Activated T-cell treated with anti-CD3 and anti-CD28 coated beads for 1 hour (primary cell): ENCODE measurements at regions not wholly inside any gene's neighbourhood (a gene's known extent, or its start where the extent isn't known, plus 50 kb on each side); places are given as distances from the start of the nearest gene placed in this dataset.
"Not testable (repeated sequence)": the region's sequence is repeated elsewhere in the genome, so short reads cannot be mapped to it uniquely, and the experiment has no call there.

Experiments used
- DNase-seq: peaks from one replicate; pipeline ENCODE4 v3.0.0-alpha.2; 2020; ENCODE audit warnings: low read depth

DNA sequence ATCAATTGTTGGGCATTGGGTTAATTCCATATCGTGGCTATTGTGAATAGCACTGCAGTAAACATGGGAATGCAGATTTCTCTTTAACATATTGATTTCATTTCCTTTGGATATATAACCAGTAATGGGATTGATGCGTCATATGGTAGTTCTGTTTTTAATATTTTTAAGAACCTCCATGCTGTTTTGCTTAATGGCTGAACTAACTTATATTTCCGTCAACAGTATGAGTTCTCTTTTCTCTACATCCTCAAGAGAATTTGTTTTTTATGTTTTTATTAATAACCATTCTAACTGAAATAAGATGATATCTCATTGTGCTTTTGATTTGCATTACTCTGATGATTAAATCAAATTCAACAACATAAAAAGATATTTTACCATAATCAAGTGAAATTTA is 228.5 kb upstream of the FSIP2 start:
- no peak for DNase-seq

DNA sequence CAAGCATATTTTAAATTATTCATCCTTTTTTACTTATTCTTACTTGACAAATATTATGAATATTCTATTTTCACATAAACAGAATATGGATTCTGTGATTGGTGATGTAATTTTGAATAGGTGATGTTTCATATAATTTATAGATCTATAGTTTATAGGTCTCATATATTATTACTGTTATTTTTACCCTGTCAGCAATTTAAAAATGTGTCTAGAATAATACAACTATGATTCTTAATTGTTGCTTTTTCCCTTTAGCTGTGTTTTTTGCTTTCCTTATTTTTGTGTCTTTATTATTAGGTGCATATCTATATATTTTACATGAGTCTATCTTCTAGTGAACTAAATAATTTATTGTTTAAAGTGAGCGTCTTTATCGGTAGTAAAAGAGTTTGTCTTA is 226.7 kb upstream of the FSIP2 start:
- DNase-seq: no peak

DNA sequence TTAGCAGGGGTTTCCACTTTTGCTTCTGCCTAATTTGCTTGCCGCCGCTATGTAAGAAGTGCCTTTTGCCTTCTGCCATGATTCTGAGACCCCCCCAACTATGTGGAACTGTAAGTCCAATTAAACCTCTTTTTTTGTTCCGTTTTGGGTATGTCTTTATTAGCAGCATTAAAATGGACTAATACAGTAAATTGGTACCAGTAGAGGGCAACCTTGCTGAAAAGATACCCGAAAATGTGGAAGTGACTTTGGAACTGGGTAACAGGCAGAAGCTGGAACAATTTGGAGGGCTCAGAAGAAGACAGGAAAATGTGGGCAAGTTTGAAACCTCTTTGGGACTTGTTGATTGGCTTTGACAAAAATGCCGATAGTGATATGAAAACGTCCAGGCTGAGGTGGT is 216.1 kb upstream of the FSIP2 start:
- no peak for DNase-seq

DNA sequence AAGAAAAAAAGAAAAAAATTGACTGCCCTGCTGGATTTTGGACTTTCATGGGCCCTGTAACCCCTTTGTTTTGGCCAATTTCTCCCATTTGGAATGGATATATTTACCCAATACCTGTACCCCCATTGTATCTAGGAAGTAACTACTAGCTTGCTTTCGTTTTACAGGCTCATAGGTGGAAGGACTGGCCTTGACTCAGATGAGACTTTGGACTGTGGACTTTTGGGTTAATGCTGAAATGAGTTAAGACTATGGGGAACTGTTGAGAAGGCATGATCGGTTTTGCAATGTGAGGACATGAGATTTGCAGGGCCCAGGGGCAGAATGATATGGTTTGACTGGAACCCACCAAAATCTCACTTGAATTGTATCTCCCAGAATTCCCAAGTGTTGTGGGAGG is 214.4 kb upstream of the FSIP2 start:
- DNase-seq: not testable (repeated sequence)

DNA sequence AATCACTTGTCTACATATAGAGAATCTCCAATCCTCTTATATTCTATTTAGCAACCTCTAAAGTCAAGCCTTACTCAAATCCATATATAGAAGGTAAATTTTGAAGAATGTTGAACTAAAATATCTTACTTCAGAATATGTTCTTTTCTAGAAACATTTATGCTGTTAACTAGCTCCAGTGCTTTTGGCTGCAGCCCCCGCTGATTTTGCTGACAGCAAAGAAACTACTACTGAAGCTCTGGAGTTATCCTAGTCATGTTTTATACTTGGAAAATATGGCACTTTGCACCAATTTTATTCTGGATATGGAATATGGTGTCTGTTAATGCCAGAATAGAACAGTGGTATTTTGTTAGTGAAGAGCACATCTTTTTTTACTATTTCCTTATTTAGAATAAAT is 212.4 kb upstream of the FSIP2 start:
- DNase-seq: no peak

DNA sequence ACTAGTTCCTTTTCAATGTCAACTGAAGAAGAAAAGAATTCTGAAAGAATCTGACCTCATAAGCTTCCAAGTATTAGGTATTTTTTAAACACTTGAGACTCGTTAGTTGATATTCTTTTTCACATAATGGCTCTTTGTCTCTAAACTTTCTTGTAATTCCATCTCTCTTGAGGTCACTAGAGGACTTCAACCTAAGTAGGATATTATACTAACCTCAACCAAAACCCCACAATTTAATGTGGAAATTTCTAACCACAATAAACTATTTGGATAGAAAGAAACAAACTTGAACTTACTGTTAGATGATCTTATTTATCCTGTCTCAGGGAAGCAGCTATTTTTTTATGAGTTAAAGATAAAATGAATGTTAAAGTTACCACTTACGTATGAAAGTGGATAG is 206.9 kb upstream of the FSIP2 start:
- DNase-seq: no peak

DNA sequence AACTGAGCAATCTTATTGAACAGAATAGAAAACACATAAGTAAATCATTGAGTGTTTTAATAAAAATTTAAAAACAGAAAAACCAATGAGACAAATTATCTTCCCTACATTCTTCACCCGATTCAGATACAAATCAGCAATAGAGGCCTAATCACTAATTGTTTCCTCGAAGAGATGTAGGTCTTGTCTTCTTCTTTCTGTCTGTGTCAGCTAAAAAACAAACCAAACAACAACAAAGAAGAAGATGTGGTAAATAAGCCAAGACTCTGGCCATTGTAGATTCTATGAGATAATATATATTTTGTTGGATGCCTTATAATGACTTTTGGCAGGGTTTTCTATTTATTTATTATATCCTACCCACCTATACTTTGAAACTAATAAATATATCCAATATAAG is 200.9 kb upstream of the FSIP2 start:
- DNase-seq: no peak

DNA sequence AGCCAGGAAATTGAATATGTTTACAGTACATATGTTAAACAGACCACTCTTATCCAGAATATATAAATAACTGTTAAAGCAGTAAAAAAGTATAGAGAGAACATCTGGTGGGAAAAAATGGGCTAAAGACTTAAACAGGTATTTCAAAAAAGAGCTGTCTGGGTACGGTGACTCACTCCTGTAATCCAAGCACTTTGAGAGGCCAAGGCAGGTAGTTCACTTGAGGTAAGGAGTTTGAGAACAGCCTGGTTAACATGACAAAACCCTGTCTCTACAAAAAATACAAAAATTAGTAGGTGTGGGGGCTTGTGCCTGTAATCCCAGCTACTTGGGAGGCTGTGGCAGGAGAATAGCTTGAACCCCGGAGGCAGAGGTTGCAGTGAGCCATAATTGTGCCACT is 171.4 kb upstream of the FSIP2 start:
- no peak for DNase-seq

DNA sequence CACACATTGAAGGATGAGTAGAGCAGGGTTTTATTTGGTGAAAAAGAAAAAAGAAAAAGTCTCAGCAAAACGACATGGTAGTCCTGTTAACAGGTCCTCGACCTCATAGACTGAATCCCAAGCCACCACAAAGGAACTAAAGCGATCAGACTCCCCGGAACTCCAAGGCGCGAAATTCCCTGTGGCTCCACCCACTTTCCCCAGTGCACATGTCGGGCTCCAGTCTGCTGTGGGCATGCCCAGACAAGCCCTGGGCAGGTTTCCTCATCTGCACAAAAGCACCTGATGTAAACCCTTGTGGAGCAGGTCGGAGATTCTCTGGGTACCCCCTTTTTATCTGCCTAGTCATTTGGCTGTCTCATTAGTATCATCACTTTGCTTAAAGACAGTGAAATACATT is 170.7 kb upstream of the FSIP2 start:
- DNase-seq: no peak

DNA sequence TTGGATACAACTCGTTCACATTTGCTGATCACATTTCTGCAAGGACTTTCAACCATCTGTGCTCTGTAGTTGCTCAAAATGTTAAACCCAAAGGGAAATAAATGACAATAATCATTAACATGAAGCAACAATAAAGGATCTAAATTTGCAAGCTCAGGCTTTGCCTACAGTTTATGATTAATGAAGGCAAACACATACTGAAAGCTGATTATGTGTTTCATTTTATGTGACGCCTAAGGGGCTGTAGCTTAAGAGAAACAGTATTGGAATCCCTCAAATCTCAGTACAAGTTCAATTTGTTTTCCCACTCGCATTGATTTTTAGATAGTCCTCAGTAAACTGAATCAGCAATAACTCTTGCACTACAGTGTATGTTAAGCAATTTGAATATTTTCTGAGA is 160.3 kb upstream of the FSIP2 start:
- no peak for DNase-seq

DNA sequence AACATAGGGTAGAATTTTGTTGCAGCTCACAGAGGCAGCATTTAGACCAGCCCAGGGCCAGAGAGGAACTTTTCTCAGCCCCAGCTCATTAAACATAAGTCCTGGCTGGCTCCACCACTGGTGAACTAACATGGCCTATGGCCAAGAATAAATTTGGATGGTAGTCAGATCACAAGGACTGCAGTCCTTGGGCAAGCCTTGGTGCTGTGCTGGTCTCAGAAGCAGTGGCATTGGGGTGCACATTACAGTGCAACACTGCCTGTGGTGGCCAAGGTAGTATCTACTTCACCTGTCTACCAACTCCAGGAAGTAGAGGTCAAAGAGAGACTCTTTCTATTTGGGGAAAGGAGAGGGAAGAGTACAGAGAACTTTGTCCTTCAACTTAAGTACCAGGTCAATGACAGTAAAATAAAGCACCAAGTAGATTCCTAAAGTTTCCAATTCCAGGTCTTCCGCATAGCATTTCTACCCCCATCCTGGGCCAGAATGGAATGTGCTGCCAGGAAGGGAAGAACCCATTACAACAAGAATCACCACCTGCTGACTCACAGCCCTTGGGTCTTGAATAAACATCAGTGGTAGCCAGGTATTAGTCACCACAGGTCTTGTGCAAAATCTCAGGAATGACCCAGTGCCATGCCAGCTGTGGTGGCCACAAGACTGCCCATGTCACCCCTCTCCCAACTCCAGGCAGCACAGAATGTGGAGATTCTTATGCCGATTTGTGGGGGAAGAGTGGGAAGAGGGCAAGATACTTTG is 155.4 kb upstream of the FSIP2 start:
- no peak for DNase-seq

DNA sequence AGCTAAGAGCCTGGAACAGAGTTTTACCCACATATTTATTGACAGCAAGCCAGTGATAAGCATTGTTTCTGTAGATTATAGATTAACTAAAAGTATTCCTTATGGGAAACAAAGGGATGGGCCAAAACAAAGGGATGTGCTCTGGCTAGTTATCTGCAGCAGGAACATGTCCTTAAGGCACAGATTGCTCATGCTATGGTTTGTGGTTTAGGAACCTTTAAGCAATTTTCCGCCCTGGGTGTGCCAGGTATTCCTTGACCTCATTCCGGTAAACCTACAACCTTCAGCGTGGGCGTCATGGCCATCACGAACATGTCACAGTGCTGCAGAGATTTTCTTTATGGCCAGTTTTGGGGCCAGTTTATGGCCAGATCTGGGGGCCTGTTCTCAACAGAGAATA is 153.4 kb upstream of the FSIP2 start:
- DNase-seq: not testable (repeated sequence)

DNA sequence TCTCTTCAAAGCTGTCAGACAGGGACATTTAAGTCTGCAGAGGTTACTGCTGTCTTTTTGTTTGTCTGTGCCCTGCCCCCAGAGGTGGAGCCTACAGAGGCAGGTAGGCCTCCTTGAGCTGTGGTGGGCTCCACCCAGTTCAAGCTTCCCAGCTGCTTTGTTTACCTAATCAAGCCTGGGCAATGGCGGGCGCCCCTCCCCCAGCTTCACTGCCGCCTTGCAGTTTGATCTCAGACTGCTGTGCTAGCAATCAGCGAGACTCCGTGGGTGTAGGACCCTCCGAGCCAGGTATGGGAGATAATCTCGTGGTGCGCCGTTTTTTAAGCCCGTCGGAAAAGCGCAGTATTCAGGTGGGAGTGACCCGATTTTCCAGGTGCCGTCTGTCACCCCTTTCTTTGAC is 147.3 kb upstream of the FSIP2 start:
- not testable (repeated sequence) for DNase-seq

DNA sequence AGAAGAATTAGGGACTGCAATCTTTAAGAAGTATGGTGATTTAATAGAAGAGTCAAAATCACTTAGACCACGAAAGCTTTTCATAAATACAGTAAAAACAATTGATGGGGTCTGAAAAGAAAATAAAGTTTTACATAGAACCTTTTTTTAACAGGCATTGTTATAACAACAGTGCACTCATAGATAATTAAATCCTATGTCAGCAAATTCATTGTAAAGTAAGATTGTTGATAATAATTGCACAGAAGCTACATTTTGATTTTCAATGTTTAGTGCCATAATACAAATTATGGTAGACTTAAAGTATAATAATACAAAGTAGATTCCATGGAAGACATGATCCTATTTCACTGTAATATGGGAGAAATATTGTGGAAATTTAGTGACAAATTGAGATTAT is 130.7 kb upstream of the FSIP2 start:
- DNase-seq: no peak

DNA sequence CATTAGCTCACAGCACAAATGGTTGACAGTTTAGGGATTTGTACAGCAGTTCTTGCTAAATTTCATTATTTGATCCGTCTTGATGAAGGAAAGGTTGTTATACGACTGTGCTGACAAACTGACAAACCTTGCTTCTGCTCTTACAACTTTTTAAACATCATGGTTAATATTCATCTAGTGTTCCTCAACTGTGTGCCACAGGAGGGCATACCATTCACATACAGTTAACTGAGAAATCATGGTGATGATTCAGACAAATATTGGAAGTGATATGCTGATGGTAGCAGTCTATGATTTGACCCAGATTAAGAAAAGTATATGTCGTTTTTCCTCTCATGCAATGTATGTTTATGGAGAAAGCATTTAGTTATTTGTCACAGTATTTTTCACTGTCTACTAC is 129.8 kb upstream of the FSIP2 start:
- no peak for DNase-seq

DNA sequence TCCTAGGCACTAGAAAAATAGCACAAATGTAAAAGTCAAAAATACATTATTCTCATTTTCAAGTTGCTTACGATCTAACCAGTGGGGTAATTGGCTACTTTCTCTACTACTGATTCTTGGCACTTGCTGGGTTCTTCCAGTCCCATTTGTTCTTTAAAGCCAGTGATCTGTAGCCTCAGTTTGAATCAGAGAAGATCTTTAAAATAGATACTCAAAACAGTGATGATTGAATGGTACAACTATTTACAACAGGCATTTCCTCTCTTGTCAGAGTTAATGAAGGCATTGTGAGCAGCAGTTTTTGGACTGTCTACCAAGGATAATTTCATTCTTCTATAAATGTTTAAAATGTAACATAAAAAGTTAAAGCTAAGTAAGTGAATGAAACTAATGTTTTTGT is 128.3 kb upstream of the FSIP2 start:
- DNase-seq: no peak

DNA sequence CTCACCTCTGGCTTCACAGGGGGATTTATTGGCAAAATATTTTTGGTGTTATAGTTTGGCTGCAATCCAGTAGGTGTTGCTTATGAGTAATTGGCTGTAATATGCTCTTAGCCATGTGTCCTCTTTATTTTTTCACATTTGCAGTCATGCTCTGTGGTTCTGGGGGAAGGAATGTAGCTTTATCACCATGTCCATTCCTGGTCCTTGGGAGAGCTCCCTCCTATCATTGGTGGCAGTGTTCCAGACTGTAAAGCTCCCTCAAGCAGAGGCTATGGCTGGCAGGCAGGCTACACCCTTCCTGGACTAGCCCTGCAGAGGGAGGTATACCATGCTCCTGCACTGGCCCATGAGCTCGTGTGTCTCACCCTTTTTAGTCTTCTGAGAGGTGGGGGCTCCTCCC is 120.0 kb upstream of the FSIP2 start:
- DNase-seq: no peak

DNA sequence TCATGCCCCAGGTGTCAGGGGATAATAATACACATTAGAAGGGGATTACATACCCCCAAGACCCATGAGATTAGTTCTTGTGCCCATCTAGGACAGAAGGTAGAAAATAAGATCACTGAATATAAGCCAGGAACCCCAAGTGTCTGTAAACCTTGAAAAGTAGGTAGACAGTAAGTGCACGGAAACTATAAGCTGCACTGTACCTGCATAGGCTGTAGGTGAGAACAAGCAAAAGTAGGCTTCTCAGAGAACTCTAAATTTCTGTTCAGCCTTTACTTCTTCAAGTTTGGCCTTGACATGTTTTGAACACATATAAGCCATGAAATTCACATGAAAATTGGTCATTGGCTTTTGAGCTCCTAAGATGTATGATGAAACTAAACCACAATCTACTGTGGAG is 113.0 kb upstream of the FSIP2 start:
- no peak for DNase-seq

DNA sequence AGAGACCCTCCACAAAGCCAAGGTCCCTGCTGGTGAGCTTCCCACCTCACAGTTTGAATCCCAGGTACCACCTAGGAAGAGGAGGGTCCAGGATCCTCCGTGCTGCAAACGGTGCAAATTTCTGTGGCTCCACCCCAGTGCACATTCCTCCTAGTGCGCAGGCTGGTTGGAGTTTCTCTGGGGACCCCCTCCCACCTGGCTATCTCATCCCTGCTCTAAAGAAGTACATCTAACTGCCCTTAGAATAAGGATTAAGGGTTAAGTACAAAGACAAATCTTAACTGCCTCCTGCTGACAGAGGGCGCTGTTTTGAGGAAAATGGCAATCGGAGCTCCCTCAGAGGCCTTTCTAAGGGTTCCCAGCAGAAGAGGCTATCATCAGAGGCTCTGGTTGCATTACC is 109.6 kb upstream of the FSIP2 start:
- no peak for DNase-seq

DNA sequence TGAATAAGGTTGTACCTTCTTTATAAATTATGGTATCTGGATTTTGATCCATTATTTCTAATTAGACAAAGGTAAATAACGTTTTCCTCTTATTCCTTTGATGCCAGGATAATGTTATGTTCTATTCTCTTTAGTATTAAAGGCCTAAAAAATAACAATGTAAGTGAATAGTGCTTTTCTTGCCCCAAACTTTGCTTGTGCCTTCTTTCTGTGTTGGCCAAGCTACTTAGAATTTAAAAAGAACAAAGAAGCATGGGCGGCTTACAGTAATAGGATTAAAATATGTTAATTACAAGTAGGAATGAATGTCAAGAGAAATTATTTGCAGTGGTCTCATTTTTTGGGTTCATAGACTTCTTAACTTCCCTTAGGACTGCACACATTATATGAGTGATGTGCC is 105.0 kb upstream of the FSIP2 start:
- no peak for DNase-seq

DNA sequence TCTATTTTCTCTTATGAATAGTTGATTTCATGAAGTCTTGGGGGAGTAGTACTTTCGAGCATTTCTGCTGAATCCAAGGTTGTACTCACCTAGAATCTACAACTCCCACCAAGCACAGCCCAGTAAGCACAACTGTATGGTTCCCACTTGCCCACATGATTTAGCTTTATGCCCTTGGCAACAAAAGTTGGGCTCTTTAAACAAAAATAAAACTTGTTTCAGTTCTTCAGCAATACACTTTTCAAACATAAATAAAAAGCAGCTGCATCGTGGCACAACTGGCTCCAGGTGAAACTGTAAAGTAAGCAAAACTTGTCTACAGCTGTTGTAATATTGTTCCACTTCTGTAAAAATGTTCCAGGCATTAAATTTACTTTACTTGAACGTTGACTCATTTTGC is 99.8 kb upstream of the FSIP2 start:
- no peak for DNase-seq

DNA sequence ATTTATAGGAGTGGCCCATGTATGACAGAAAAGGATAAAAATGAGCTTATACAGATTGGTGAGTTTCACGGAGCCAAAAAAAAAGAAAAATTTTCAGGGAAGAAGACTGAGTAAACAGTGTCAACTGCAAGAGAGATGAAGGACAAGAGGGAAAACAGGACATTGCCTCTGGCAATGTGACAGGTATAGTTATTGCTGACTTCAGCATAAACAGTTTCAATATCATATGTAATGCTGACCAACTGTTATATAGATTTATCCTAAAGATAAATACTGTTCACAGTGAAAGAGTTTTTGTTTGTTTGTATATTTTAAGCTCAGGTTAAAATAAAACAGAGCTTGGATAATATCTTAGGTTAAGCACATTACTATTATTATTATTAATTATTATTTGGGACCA is 98.0 kb upstream of the FSIP2 start:
- no peak for DNase-seq

DNA sequence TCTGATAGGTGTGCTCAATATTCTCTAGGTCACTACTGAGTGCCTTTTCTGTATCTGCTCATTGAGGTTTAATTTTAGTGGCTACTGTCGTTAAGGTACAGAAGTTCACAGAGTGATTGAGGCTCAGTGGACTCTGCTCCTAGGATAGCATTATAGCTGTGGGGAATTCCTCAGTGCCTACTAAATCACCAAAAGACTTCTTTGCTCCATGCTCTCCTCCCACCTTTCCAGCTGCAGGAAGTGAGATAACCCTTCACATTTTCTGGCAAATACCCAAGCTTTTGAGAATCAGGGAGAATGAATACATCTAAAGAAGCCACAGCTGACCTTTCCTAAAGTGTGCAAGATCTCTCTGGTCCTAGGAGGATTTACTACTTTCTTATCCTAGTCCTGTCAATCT is 95.2 kb upstream of the FSIP2 start:
- no peak for DNase-seq

DNA sequence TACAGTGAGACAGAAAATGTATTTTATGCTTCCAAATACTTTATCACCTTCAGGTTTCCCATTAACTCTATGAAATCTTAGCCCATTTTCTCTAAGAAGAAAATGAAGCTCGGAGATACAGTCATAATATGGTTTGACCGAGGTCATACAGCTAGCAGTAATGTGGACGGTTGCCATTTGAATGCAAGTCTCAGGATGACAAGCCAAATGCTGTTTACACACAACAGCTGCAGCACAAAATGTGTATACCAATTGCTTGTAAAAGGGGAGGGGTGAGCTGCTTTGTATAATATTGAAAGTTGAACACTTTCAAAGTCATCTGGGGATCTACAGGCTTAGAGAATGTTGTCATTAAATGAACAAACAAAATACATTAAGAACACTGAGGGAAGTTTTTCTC is 93.8 kb upstream of the FSIP2 start:
- no peak for DNase-seq

DNA sequence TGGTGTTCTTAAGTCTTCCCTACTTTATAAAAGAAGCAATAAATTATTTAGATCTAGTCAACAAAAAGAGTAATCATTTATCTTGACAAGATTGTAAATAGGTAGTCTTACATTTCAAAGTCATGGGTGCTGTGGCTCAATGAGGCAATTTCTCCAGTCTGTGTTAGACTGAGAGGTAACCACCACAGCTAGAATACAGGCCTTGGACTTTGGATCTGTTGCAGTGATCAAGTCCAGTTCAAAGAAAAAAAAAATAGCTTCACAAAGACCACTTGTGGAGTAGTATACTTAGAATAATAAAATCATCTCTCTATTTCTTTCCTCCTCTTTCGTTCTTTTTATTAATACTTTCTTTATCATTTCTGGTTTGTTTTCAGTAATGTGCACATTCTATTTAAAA is 93.1 kb upstream of the FSIP2 start:
- DNase-seq: no peak
